Stimulated activated CD8-positive, alpha-beta memory T cell treated with anti-CD3 and anti-CD28 coated beads, Interleukin-12 subunit alpha, Interleukin-12 subunit beta, amount 100 ng/mL, for 4 hours (primary cell): ENCODE measurements at regions not wholly inside any gene's neighbourhood (a gene's known extent, or its start where the extent isn't known, plus 50 kb on each side); places are given as distances from the start of the nearest gene placed in this dataset.
"Not testable (repeated sequence)": the region's sequence is repeated elsewhere in the genome, so short reads cannot be mapped to it uniquely, and the experiment has no call there.

Experiments
- DNase-seq: peaks from one replicate; pipeline ENCODE4 v3.0.0-alpha.2; 2020; ENCODE audit warnings: low read depth

DNA sequence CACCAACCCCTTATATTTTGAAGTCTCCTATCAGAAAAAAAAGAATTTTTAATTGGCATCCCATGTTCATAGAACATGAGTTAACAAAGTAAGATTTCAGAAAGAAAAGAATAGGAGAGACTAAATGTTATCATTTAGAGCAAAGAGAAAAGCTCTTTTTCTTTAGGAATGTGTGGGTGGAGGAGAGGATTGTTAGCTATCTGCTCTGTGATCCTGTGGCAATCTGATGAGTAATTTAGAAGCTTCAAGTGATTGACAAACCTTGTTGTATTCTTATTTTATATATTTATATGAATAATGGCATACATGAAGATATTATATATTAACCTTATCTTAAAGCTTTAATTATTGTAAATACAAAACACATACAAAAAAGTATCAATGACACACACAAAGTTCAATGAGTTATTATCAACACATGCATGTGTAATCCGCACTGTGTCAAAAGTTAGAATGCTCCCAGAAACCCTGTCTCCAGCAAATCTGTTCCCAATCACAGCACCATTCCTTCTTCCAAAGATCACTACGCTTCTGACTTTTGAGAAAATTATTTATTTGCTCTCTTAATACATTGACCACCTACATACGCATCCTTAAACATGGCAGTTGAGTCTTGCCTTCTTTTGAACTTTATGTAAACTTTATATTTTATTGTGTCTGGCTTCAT, 907.4 kb downstream of the MCTP2 start:
- no peak for DNase-seq

DNA sequence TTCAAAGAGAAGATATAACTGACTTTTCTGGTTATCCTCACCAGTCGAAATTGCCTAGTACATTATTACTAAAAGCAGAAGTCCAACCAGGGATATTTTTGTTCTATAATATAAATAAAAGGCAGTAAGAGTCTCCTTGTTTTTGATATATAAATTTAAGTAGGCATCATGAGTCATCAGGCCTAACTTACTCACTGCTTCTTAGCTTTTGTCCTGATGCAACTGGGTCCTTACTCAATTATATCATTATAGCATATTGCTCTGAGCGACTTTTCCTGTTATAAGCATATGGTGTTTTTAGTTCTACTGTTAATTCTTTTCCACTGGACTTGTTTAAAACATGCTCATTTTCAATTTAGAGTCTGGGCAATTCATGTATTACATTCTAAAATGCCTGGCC, 910.1 kb downstream of the MCTP2 start:
- DNase-seq, result no peak

DNA sequence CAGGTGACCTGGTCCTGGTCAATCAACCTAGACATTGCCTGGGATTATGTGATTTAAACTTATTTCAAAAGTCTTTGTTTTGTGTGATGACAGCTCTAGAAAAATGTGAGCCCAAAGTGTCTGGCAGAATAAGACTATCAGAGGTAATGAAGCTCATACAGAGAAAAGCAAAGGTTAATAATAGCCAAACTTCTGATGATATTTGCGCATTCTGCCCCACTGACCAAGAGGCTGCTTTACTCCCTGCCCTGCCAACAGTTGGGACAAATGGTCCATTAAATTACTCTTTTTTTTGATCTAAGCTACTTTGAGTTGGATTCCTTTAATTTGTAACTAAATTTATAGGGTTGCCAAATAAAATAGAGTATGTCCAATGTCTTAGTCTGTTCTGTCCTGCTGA, 911.2 kb downstream of the MCTP2 start:
- DNase-seq, result no peak

DNA sequence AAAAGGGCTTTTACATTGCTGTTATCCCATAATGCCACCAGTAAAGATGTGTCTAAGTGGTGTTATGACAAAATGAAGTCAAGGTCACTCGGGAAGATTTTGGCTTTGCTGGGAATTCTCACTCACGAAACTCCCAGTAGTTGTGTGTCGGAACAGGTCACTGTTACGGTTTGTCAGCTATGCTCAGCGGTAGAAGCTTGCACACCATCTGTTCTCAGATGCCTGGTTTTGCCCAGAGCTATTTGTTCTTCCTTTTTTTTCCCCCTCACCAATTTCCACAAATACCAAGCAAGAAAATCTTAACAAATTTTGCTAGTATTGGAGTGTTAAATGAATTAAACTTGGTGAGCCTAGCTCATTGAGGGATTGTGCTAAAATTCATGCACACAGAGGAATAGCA, 915.1 kb downstream of the MCTP2 start:
- DNase-seq, result no peak

DNA sequence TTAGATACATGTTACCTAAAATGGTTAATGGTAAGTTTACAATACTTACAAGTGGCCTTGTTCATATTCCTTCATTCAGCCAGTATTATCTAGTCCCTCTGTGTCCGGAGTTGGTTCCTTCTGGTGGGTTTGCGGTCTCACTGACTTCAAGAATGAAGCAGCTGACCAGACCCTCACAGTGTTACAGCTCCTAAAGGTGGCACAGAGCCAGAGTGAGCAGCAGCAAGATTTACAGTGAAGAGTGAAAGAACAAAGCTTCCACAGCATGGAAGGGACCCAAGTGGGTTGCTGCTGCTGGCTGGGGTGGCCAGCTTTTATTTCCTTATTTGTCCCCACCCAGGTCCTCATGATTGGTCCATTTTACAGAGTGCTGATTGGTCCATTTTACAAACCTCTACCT, 916.8 kb downstream of the MCTP2 start:
- no peak for DNase-seq

DNA sequence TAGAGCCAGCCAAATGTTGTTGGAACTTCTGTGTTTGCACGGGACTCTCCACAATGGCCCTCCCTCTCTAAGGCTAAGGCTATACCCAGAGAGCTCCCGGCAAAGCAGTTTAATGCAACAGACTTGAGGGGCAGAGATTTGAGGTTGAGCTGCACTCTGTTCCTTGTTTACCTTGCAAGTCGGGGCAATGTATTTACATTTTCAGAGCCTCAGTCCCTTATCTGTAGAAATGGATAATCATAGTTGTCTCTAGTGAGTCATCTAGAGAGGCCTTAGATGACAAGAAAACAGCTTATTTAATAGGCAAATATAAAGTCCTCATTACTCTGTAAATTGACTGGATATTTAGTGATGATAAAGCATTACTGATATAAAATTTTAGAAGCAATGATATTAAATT, 917.7 kb downstream of the MCTP2 start:
- no peak for DNase-seq

DNA sequence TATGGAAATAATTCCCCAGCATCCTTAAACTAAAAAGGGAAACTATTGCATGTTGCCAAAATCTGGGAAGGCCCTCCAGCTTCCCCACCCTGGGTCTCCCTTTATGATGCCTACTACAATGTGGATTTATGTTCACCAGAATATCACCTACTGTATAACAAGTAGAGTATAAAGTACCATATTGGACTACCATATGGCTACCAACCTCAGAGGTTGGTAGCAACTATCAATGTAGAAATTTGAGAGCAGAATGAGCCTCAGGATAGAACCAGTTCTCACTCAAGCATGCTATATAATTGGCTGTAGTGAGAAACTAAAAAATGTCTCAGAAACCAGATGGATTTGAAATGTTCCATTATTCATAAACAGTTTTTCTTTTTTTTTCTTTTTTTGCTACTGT, 918.4 kb downstream of the MCTP2 start:
- no peak for DNase-seq

DNA sequence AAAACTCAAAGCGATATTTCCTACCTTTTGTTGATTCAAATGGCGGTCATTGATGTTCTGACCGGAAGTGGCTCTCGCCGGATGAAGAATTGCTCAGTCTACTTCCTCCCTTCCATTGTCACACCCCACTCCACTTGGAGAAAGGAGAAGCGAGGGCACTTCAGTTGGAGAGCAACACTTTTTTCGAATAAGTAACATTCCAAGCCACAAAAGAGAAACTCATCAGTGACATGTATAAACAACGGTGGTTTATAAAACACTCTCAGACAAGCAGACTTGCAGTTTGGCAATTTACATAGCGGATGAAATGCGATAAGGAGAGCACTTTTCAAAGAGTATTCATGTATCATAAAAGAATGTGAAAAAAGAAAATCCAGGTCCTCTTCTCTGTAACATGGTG, 919.1 kb downstream of the MCTP2 start:
- no peak for DNase-seq

DNA sequence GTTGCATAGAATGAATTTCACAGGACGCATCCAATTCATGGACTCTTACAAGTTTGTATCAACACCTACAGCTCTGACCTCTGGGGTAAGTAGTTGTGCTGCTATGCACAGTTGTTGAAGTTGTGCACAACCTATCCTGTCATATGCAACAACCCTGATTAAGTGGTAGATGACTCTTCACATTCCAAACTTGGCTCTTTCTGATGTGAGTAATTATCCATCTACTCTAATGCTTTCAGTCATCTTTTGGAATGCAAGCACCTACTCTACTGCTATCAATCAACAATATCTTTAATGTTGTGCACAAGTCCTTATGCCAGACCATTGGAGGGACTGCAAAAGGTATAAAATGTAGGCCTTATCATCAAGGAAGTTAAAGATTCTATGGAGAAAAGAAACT, 921.4 kb downstream of the MCTP2 start:
- DNase-seq, result no peak

DNA sequence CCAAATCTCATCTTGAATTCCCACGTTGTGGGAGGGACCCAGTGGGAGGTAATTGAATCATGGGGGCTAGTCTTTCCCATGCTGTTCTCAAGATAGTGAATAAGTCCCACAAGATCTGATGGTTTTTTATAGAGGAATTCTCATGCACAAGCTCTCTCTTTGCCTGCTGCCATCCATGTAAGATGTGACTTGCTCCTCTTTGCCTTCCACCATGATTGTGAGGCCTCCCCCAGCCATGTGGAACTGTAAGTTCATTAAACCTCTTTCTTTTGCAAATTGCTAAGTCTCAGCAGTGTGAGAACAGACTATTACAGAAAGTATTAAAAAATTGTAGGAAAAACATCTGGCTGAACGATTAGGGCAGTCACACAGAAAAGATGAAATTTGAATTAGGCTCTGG, 921.8 kb downstream of the MCTP2 start:
- not testable (repeated sequence) for DNase-seq

DNA sequence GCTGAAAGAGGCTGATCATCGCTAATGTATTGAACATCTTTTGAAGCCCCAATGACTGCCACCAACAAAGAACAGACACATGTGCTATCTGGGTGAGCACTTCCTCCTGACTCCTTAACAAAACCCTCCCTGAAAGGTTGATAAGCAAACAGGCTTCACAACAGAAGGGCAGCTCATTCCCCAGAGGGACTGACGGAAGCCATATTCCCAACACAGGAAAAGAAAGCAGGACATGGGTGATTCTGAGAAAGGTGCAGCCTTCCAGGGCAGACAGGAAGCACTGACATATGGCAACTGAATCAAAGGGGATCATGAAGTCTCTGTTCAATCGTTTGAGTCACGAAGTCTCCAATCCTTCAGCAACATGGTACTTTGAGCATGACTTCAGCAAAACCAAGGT, 929.0 kb downstream of the MCTP2 start:
- DNase-seq, result no peak

DNA sequence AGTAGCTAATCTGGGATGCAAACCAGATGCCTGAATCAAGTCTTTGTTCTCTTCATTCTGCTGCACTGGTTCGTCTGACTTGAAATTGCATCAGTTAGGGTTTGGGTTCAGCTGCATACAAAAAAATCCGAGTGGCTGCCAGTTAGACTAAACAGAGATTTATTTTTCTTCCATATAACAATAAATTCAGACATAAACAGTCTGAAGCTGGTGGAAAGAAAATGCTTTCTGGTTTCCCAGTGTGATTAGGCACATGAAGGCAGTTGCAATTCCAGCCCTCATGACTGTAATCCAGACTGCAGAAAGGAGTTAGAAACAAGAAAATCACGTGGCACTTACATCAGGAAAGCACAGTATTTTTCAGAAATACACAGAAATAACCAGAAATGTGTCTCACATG, 930.7 kb downstream of the MCTP2 start:
- no peak for DNase-seq

DNA sequence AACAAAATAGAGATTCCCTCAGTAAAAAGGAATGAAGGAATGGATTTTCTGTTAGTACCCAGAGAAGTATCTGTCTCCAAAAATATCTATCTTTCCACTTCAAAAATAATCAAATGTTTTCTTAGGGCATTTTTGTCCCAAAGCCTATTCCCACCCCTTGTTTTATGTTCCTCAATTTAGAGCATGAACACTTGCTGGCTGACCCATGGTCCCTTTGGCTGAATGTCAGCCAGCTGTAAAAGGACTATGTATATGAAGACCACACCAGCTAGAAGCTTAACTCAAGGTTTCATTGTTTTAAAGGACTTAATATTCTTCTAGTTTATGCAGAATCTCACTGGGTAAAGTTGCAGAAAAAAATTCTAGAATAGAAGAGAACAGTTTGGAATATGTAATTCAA, 931.2 kb downstream of the MCTP2 start:
- DNase-seq, result no peak

DNA sequence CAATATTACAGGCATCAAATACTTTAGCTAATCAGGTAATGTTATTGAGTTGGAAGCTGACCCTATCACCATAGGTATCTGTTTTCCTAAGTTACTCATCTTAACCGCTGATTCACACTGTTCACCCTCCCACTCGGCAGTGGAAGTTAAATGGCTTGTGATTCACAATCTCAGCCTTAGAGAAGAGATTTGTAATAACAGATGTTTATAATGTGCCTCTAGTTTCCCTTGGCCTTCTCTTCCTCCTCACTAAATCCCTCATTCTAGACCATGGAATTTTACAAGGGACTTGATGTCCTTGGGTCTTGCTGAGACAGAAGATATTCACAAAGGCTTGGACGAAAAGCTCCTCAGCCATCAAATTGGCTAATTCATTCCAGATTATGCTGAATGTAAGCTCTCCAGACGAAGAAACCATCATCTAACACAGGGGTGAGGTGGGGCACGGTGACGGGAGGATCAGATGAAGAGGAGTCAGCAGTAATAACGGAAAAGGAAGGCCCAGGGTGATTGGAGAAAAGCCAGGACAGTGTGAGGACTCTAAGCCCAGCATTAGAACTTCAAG, 931.7 kb downstream of the MCTP2 start:
- DNase-seq, result no peak

DNA sequence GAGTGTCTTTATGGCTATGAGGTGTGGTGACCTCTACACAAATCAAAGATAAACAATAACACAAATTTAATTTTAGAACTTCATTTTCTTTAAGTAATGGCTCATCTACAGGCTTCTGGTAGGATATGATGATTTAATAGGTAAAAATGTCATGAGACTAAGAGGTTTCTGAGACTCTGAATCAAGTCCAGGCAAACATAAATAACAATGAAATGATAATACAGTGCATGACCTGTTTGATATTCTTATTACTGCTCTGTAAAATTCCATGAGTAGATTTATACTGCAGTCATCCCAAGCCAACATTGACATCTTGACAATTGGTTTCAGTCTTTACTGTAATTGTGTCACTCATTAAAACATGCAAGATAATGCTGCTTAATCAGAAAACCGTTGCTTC, 936.8 kb downstream of the MCTP2 start:
- DNase-seq, result no peak

DNA sequence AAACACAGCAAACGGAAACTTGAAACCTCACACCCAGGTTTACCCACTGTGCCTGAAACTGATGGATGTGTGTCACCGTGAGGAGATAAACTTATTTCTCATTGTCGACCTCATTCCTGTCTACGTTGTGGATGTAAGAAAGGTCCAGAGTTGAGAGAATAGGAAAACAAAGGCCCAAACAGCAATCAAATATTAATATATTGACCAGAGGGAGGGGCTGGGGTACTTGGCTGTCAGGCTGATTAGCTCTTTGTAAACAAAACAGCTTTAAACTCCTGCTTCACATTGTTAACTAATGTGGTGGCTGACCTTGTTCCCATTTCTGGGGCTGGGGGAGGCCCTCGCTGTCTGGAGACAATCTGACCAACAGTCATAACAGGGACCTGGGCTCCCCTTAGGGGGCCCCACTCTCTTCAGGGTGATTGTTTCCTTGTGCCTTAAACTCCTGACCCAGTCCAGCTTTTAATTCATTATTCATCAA, 937.6 kb downstream of the MCTP2 start:
- DNase-seq, result no peak

DNA sequence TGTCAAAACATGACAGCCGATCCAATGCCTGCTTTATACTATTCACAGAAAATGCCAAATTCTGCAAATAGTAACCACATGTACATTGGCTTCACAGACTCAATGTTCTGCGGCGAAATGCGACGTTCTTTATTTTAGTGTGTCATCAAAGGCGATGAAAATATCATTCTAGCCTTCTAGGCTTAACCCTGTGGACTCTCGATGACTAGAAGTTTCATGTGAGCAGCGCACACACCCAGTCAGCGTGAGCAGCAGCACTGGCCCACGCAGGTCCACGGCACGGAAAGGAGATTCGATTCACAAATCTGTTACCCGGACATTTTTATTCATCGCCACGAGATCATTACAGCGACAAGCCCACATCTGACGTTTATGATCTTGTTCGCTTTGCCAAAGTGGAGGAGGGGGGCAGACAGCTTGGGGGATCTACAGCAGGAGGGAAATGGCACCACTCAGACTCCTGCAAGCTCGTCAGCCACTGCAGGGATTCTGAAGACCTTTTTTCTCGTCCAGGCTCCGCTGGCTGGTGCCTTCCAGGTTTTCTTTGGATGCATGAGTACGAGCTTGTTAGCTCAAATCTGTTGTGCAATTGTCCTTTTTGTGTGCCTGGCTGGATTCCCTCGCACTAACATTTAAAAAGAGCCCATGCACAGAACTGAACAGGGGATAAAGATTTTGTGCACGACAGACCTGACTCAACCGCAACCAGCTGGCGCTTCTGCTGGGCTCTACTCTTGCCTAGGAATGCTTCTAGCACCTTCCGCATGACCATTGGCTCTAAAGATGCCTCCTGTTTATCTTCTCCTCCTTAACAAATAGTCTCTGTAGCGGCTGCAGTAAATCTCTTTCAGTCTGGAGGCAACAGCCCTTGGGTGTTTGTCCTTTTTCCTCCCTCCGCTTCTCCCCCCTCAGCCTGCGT, 938.4 kb downstream of the MCTP2 start:
- DNase-seq, result no peak

DNA sequence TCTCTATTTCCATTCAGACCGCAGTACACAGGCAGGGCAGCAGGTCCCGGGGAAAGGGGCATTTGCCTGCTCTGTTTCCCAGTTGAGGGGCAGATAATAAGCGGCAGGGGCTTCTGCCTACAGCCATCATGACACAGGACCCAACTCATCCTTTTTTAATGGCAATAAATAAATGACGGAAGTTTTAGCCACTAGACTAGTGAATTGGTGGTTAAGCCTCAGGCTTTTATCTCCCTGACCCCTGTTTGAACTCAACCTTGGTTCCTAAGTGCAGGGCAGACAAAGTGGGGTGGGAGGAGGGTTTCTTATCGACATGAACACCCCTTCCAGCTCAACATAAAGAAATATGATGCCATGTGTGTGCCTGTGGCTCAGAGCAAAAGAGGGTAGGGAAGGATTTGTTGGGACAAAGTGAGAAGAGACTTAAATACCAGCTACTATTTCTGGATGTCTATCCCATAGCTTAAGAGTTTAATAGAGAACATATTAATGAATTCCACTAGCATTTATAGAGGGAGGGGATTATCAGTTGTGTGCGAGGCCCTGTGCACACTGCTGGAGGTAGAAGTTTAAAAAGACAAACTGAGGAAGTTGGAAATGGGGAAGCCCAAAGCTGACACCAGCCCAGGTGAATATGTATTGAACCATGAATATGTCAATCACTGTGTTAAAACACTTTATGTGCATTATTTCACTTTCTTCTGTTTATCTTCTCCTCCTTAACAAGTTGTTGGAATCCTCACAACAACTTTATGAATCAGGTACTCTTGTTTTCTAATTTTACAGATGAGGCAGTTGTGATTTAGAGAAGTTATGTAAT, 939.4 kb downstream of the MCTP2 start:
- DNase-seq, result no peak

DNA sequence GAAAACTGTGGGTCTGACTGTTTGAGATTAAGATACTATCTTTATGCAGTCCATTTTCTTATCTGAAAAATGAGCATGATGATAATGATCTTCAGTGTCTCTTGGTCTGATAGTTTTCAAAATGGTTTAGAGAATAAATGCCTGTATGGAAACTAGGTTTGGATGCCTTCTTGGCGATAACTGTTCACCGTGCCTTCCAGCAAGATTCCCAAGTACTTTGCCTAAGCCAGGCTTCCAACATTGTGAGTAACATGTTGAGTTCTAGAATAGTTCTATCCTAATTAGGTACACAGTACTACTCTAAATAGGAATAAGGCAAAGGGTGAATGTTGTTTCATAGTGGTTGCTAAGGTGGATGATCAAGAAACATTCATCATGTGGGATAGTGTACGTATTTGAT, 940.2 kb downstream of the MCTP2 start:
- DNase-seq, result no peak

DNA sequence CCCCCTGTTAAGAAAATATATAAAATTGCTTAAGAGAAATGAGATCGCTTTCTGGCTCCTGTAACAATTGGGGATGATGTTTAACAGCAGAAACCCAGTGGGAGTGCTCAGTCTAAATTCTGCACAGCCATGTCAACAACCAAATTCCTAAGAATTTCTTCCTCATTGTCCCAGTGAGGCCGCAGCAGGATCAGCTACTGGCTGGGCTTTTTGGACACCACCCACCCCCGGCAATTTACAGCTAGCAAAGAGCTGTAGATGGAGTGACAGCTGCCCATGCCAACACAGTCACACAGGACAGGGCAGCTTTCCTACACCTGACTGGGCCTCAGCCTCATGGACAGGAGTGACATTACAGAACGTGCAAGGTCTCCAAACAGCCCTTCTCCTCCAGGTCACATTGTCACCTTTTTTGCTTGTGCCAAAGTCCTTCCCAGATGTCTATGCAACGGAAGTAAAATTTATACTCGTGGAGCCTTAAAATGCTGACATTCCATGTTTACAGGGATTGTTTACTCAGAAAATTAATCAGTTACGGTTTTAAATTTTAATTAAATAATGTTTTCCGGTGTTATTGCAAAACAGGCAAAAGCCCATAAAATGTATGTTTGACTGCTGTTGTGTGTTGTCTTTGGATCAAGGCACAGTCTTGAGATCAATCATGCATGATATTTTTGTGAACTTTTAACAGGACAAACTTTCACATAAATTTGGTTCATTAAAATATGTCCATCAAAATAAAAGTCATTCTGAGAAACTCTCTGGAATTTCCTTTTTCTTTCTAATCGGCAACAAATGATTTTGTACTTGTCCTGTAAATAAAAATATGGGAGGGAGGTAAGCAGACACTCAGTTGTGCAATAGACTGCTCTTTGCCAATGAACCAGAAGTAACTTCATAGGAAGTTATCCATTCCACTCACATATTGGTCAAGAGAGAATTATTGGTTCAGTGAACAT, 943.2 kb downstream of the MCTP2 start:
- no peak for DNase-seq
